Stimulated activated CD8-positive, alpha-beta memory T cell treated with anti-CD3 and anti-CD28 coated beads, Interleukin-12 subunit alpha, Interleukin-12 subunit beta, amount 100 ng/mL, for 1 hour (primary cell): ENCODE measurements at regions not wholly inside any gene's neighbourhood (a gene's known extent, or its start where the extent isn't known, plus 50 kb on each side); places are given as distances from the start of the nearest gene placed in this dataset.

Experiments used
- DNase-seq: peaks from one replicate; pipeline ENCODE4 v3.0.0-alpha.2; 2020; ENCODE audit warnings: low read depth

- no peak for DNase-seq
Measured at GRCh38 chr12:102596031-102596430, 115.7 kb upstream of the IGF1 start.

- no peak for DNase-seq
Measured at GRCh38 chr12:102595315-102595714, 115.0 kb upstream of the IGF1 start.

- DNase-seq: no peak
Measured at GRCh38 chr12:102593134-102593533, 112.8 kb upstream of the IGF1 start.

- DNase-seq: no peak
Measured at GRCh38 chr12:102592134-102592533, 111.8 kb upstream of the IGF1 start.

- DNase-seq: no peak
Measured at GRCh38 chr12:102573237-102573636, 92.9 kb upstream of the IGF1 start.

- DNase-seq: no peak
Measured at GRCh38 chr12:102571889-102572288, 91.5 kb upstream of the IGF1 start.

- DNase-seq: no peak
Measured at GRCh38 chr12:102570256-102570655, 89.9 kb upstream of the IGF1 start.

GRCh38 chr12:102569803-102570202 is 89.4 kb upstream of the IGF1 start:
- no peak for DNase-seq

- no peak for DNase-seq
Measured at GRCh38 chr12:102568276-102568675, 87.9 kb upstream of the IGF1 start.

- DNase-seq: no peak
Measured at GRCh38 chr12:102567031-102567985, 86.9 kb upstream of the IGF1 start.

GRCh38 chr12:102565555-102565954 is 85.2 kb upstream of the IGF1 start:
- no peak for DNase-seq

- DNase-seq: no peak
Measured at GRCh38 chr12:102564026-102564425, 83.7 kb upstream of the IGF1 start.

GRCh38 chr12:102562836-102563425 is 82.6 kb upstream of the IGF1 start:
- no peak for DNase-seq

- DNase-seq: no peak
Measured at GRCh38 chr12:102551186-102551585, 70.8 kb upstream of the IGF1 start.

- DNase-seq: no peak
Measured at GRCh38 chr12:102549691-102550090, 69.3 kb upstream of the IGF1 start.

- DNase-seq: no peak
Measured at GRCh38 chr12:102548543-102548942, 68.2 kb upstream of the IGF1 start.

GRCh38 chr12:102543494-102544485 is 63.4 kb upstream of the IGF1 start:
- DNase-seq: no peak

- no peak for DNase-seq
Measured at GRCh38 chr12:102542816-102543440, 62.6 kb upstream of the IGF1 start.

- DNase-seq: no peak
Measured at GRCh38 chr12:102540815-102541385, 60.5 kb upstream of the IGF1 start.

GRCh38 chr12:102539651-102540553 is 59.5 kb upstream of the IGF1 start:
- DNase-seq: no peak
